NT2/D1 (cell line): ENCODE measurements at regions not wholly inside any gene's neighbourhood (a gene's known extent, or its start where the extent isn't known, plus 50 kb on each side); places are given as distances from the start of the nearest gene placed in this dataset.

Experiments
- DNase-seq: peaks from one replicate; pipeline ENCODE4 v3.0.0-alpha.2; 2011; ENCODE audit warnings: low read depth, low spot score
- H3K27me3 ChIP-seq: 2 replicates; pipeline ENCODE4 v1.6.0; 2011; ENCODE audit warnings: mild to moderate bottlenecking; ENCODE audit not compliant: insufficient read length, insufficient read depth
- H3K36me3 ChIP-seq: 2 replicates; pipeline ENCODE4 v1.6.1; 2011; ENCODE audit warnings: mild to moderate bottlenecking, low read length, mixed read lengths; ENCODE audit not compliant: insufficient read depth, insufficient read length
- H3K4me1 ChIP-seq: 2 replicates; pipeline ENCODE4 v1.5.1; 2011; ENCODE audit not compliant: insufficient read depth, insufficient read length
- H3K4me3 ChIP-seq: 2 replicates; pipeline ENCODE4 v1.5.1; 2011; ENCODE audit warnings: low read depth; ENCODE audit not compliant: insufficient read length
- H3K9ac ChIP-seq: 2 replicates; pipeline ENCODE4 v1.6.0; 2011; ENCODE audit warnings: low read depth; ENCODE audit not compliant: insufficient read length
- H3K9me3 ChIP-seq: 2 replicates; pipeline ENCODE4 v1.5.1; 2011; ENCODE audit warnings: mild to moderate bottlenecking, low read length; ENCODE audit not compliant: insufficient read depth
- SUZ12 ChIP-seq: IDR thresholded peaks from 2 replicates; pipeline ENCODE4 v1.6.1; 2011; ENCODE audit not compliant: insufficient read length, insufficient read depth; ENCODE audit errors: extremely low read depth
- YY1 ChIP-seq: IDR thresholded peaks from 2 replicates; pipeline ENCODE4 v1.6.1; 2011; ENCODE audit not compliant: insufficient read length, insufficient read depth
- ZNF274 ChIP-seq: IDR thresholded peaks from 2 replicates; pipeline ENCODE4 v1.6.1; 2011; ENCODE audit warnings: mild to moderate bottlenecking, low read depth, low read length

DNA sequence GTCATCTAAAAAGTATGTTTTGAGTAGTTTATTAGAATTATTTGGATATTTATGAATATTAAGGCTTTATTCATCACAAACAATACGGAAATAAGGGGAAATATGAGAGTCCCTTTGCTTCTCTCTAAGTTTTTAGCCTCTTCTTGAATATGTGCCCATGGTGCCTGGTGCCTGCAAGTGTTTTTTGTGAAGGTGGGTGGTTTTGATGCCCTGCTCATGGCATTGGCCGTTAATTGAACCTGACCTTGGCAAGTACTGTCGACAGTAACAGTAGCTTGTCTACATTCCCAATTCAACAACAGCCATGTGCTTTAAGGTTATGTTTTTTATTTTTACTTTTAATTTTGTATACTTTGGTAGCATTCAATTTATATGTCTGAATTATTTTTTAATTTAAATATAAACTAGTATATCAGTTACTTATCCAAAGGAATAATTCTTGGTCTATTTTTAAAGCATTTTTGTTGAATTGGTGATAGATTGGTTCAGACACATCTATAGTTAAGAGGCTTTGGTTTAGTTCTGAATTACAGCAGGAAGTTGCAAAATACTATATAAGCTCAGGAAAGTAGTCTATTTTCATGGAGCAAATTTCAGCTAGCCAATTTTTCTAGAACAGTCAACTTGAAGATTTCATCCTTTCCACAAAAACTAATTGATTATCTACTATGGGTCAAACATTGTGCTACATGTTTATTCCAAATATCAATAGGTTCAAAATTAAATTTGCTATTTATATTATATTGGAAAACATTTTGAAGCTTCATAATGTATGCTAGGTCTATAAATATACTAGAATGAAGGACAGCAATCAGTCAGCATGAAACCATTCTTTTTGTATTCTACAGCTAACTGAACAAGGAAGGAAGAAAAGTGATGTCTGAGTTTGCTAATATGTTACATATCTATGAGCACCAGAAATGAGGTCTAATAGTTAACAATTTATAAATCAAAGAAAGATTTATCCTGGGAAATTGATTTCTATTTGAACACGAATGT is 184.4 kb downstream of the MRPL39 start:
- no peak overlapping the region for H3K9ac ChIP-seq
- no peak overlapping the region for H3K4me3 ChIP-seq
- H3K27me3 ChIP-seq = no peaks in the 10 kb centered on the region
- TF ChIP-seq YY1 = no peak
- no peak for TF ChIP-seq SUZ12
- TF ChIP-seq ZNF274 = no peak
- no peak for DNase-seq
- H3K9me3 ChIP-seq = no peaks in the 10 kb centered on the region
- H3K4me1 ChIP-seq = no peaks in the 10 kb centered on the region
- H3K36me3 ChIP-seq = no peaks in the 10 kb centered on the region

DNA sequence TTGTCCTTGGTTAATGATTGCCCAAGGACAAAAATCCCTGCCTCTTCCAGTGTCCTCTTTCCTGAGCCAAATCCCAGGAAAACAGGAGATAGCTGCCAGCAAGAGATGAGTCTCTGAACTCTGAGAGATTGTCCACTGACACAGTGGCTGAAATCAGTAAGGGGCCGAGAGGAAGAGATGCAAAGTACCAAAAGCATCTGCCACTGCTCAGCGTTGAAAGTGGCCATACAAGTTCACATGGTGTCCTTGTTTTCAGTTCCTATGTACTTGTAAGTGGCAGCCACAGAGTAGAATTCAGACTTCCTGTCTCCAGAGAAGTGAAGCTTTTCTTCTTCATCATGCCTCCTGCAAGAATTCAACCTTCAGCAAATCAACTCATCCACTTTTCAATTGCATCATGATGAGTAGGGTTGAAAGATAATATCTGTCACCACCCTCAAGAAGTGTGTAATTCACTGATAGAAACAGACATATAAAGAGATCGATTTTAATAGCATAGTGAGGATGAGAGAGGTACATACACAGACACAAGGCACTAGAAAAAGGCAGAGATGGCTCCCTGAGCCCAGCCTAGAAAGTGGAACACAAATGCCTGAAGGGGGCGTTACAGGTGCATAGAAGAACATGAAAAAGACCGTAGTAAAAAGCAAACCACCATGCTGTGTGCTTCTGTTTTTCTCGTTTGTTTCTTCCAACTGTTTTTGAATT is 185.8 kb downstream of the MRPL39 start:
- no peaks in the 10 kb centered on the region for H3K36me3 ChIP-seq
- no peaks in the 10 kb centered on the region for H3K9me3 ChIP-seq
- H3K4me1 ChIP-seq = no peaks in the 10 kb centered on the region
- peak; percentile 58 for DNase-seq
- no peak for TF ChIP-seq ZNF274
- no peak for TF ChIP-seq YY1
- H3K4me3 ChIP-seq = no peak overlapping the region
- H3K27me3 ChIP-seq = no peaks in the 10 kb centered on the region
- H3K9ac ChIP-seq = no peak overlapping the region

DNA sequence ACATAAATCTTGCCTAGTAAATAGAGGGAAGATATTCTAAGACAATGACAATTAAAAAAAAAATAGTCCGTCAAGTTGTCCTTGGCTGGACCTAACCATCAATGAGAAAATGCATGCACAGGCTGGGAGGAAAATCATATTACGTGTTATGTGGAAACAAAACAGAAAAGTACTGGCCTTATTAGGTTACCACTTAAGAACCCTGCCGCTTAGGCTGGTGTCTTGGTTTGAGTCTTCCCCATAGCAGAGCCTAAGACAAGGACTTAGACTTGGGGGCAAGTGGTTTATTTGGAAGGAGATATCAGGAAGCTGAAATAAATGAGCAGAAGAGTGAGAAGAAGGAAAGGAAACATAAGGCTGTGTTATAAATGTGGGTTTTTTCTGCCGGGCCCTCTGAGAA is 186.4 kb downstream of the MRPL39 start:
- no peak for DNase-seq
- Histone ChIP-seq H3K4me3 (no peak overlapping the region), H3K9ac (no peak overlapping the region), H3K4me1 (no peaks in the 10 kb centered on the region), H3K36me3 (no peaks in the 10 kb centered on the region), H3K9me3 (no peaks in the 10 kb centered on the region), H3K27me3 (no peaks in the 10 kb centered on the region)
- no peak for TF ChIP-seq SUZ12
- no peak for TF ChIP-seq ZNF274
- no peak for TF ChIP-seq YY1

DNA sequence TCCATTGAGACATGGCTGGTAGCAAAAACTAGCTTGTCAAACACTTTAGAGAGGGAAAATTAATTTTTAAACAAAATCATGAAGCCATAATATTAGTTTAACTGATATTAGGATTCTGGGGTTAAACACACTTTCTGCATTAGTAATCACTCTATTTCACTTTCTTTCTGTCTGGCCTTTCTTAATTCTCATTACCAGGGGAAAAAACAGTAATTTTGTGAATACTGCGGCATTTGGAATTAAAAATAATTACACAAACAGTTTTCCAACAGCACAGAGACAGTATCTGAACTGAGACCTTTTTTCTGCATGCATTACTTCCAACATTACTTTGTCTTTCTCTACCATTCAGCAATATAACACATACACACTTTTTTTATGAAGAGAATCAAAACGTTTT is 190.6 kb downstream of the MRPL39 start:
- Histone ChIP-seq H3K4me1 (no peaks in the 10 kb centered on the region), H3K27me3 (no peaks in the 10 kb centered on the region), H3K36me3 (no peaks in the 10 kb centered on the region), H3K4me3 (no peak overlapping the region), H3K9me3 (peaks cover 12% of the 10 kb centered on the region; the same call in 1 of the 2 replicates), H3K9ac (no peak overlapping the region)
- TF ChIP-seq YY1 = no peak
- TF ChIP-seq SUZ12 = no peak
- TF ChIP-seq ZNF274 = no peak
- DNase-seq = no peak

DNA sequence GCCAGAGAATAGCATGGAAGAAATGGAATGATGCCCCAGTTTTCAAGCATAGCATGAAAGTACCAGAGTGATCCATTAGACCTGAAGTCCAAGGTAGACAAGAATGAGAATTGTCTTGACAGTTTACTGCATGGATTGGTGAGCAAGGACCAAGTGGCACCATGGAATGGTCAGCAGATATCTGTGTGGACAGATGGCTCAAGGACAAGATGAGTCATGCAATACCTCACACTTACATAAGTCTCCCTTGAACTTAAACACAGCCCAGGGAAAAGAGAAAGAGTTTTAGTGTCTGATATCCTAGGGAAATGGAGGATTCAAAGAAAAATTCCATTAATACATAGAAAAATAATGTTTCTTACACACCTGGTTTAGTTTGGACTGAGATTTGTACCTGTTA is 195.2 kb downstream of the MRPL39 start:
- H3K9me3 ChIP-seq = peaks cover 12% of the 10 kb centered on the region; the same call in 1 of the 2 replicates
- no peak for DNase-seq
- H3K4me1 ChIP-seq = no peaks in the 10 kb centered on the region
- H3K36me3 ChIP-seq = no peaks in the 10 kb centered on the region
- no peak for TF ChIP-seq ZNF274
- no peak for TF ChIP-seq SUZ12
- TF ChIP-seq YY1 = no peak
- H3K9ac ChIP-seq = no peak overlapping the region
- H3K4me3 ChIP-seq = no peak overlapping the region
- no peaks in the 10 kb centered on the region for H3K27me3 ChIP-seq

DNA sequence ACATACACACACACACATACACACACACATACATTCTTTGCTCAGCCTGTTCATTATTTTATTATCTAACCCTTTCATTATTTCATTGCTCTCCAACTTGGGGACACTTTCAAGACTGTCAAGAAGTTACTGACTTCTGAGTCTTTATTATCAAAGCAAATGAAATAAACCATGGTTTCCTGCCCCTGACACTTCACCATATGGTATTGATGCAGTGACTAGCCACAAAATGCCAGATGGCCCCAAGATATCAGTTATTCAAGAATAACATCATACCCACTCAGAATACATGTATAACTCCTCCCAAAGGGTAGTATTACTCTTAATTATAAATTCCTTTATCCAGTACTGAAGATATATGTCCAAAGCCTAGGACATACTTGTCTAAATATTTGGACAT is 197.3 kb downstream of the MRPL39 start:
- Histone ChIP-seq H3K4me1 (no peaks in the 10 kb centered on the region), H3K27me3 (no peaks in the 10 kb centered on the region), H3K4me3 (no peak overlapping the region), H3K9ac (no peak overlapping the region), H3K9me3 (peaks cover 10% of the 10 kb centered on the region; the same call in 1 of the 2 replicates), H3K36me3 (no peaks in the 10 kb centered on the region)
- no peak for DNase-seq
- TF ChIP-seq YY1 = no peak
- TF ChIP-seq ZNF274 = no peak
- no peak for TF ChIP-seq SUZ12

DNA sequence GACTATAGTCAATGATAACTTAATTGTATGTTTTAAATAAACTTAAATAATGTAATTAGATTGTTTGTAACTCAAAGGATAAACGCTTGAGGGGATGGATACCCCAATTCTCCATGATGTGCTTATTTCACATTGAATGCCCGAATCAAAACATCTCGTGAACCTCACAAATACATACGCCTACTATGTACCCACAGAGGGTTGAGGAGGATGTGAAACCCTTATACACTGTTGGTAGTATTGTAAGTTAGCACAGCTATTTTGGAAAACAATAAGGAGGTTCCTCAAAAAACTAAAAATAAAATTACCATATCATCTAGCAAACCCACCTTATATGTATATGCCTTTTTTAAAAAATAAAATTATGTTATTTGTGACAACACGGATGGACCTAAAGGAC is 198.6 kb downstream of the MRPL39 start:
- Histone ChIP-seq H3K4me1 (no peaks in the 10 kb centered on the region), H3K9ac (no peak overlapping the region), H3K4me3 (no peak overlapping the region), H3K36me3 (no peaks in the 10 kb centered on the region), H3K27me3 (no peaks in the 10 kb centered on the region), H3K9me3 (no peaks in the 10 kb centered on the region)
- no peak for DNase-seq
- TF ChIP-seq ZNF274 (no peak), SUZ12 (no peak), YY1 (no peak)
